SK-N-SH treated with all-trans-retinoic acid at 6 μM for 48 hours (cell line): ENCODE measurements at regions not wholly inside any gene's neighbourhood (a gene's known extent, or its start where the extent isn't known, plus 50 kb on each side); places are given as distances from the start of the nearest gene placed in this dataset.

Experiments used
- ATAC-seq: fragments of 200-7000 bp; cut with Tn5 transposase; 3 replicates; pipeline ENCODE4 v1.9.1; 2020; ENCODE audit warnings: mild to moderate bottlenecking, moderate library complexity
- ARNTL ChIP-seq: fragments of 450-650 bp; formaldehyde crosslinking; IDR thresholded peaks from 2 replicates; pipeline ENCODE4 v1.5.0; 2020; ENCODE audit warnings: low read depth, mild to moderate bottlenecking, moderate library complexity, borderline replicate concordance
- BACH2 ChIP-seq: fragments of 250-450 bp; sonication (Bioruptor Pico); IDR thresholded peaks from 2 replicates; pipeline ENCODE4 v1.9.0; 2021; ENCODE audit warnings: mild to moderate bottlenecking, borderline replicate concordance
- CSDC2 ChIP-seq: fragments of 250-450 bp; sonication (Bioruptor Pico); IDR thresholded peaks from 2 replicates; pipeline ENCODE4 v1.5.0; 2020; ENCODE audit warnings: mild to moderate bottlenecking, moderate library complexity
- ESRRG ChIP-seq: fragments of 250-450 bp; sonication (Bioruptor Pico); IDR thresholded peaks from 2 replicates; pipeline ENCODE4 v1.6.1; 2021; ENCODE audit warnings: mild to moderate bottlenecking
- GLIS3 ChIP-seq: fragments of 250-450 bp; sonication (Bioruptor Pico); IDR thresholded peaks from 2 replicates; pipeline ENCODE4 v1.5.0; 2020; ENCODE audit warnings: mild to moderate bottlenecking, moderate library complexity
- OSR1 ChIP-seq: fragments of 250-450 bp; sonication (Bioruptor Pico); IDR thresholded peaks from 2 replicates; pipeline ENCODE4 v1.8.0; 2022; ENCODE audit warnings: moderate library complexity, mild to moderate bottlenecking, inconsistent platforms
- PPARA ChIP-seq: fragments of 250-450 bp; sonication (Bioruptor Pico); IDR thresholded peaks from 2 replicates; pipeline ENCODE4 v1.5.0; 2020; ENCODE audit warnings: mild to moderate bottlenecking, borderline replicate concordance
- RARB ChIP-seq: fragments of 250-450 bp; sonication (Bioruptor Pico); IDR thresholded peaks from 2 replicates; pipeline ENCODE4 v1.8.0; 2021; ENCODE audit warnings: mild to moderate bottlenecking, moderate library complexity
- SNAI2 ChIP-seq: fragments of 250-450 bp; sonication (Bioruptor Pico); IDR thresholded peaks from 2 replicates; pipeline ENCODE4 v1.5.0; 2020; ENCODE audit warnings: mild to moderate bottlenecking, moderate library complexity
- ZC3H10 ChIP-seq: fragments of 250-450 bp; sonication (Bioruptor Pico); IDR thresholded peaks from 2 replicates; pipeline ENCODE4 v1.5.1; 2021; ENCODE audit warnings: mild to moderate bottlenecking, moderate library complexity
- ZFP3 ChIP-seq: fragments of 250-450 bp; sonication (Bioruptor Pico); IDR thresholded peaks from 2 replicates; pipeline ENCODE4 v1.5.0; 2020; ENCODE audit warnings: mild to moderate bottlenecking, moderate library complexity
- ZFP30 ChIP-seq: fragments of 450-650 bp; formaldehyde crosslinking; IDR thresholded peaks from 2 replicates; pipeline ENCODE4 v1.5.0; 2022; ENCODE audit warnings: mild to moderate bottlenecking, moderate library complexity
- ZNF565 ChIP-seq: fragments of 450-650 bp; formaldehyde crosslinking; conservative IDR thresholded peaks from 2 replicates; pipeline ENCODE4 v1.5.0; 2020; ENCODE audit warnings: low read depth, mild to moderate bottlenecking, moderate library complexity
- ZNF70 ChIP-seq: fragments of 450-650 bp; formaldehyde crosslinking; IDR thresholded peaks from 2 replicates; pipeline ENCODE4 v1.5.0; 2020; ENCODE audit warnings: mild to moderate bottlenecking, moderate library complexity
- ZNF8 ChIP-seq: fragments of 450-650 bp; formaldehyde crosslinking; IDR thresholded peaks from 2 replicates; pipeline ENCODE4 v1.5.0; 2020; ENCODE audit warnings: mild to moderate bottlenecking, moderate library complexity
- TF ChIP-seq, protein P1 (sequence below): fragments of 250-450 bp; sonication (Bioruptor Pico); IDR thresholded peaks from 2 replicates; pipeline ENCODE4 v1.5.0; 2020; ENCODE audit warnings: mild to moderate bottlenecking, moderate library complexity
- TF ChIP-seq, protein P2 (sequence below): fragments of 250-450 bp; sonication (Bioruptor Pico); IDR thresholded peaks from 2 replicates; pipeline ENCODE4 v1.5.1; 2021; ENCODE audit warnings: mild to moderate bottlenecking, moderate library complexity
- TF ChIP-seq, protein P3 (sequence below): fragments of 250-450 bp; sonication (Bioruptor Pico); IDR thresholded peaks from 2 replicates; pipeline ENCODE4 v1.8.0; 2020; ENCODE audit warnings: mild to moderate bottlenecking, moderate library complexity, borderline replicate concordance
- TF ChIP-seq, protein P4 (sequence below): fragments of 250-450 bp; sonication (Bioruptor Pico); IDR thresholded peaks from 2 replicates; pipeline ENCODE4 v1.5.1; 2020; ENCODE audit warnings: low read depth, mild to moderate bottlenecking, moderate library complexity
- TF ChIP-seq, protein P5 (sequence below): fragments of 250-450 bp; sonication (Bioruptor Pico); IDR thresholded peaks from 2 replicates; pipeline ENCODE4 v1.8.0; 2021; ENCODE audit warnings: low read depth, mild to moderate bottlenecking, moderate library complexity, borderline replicate concordance

DNA sequence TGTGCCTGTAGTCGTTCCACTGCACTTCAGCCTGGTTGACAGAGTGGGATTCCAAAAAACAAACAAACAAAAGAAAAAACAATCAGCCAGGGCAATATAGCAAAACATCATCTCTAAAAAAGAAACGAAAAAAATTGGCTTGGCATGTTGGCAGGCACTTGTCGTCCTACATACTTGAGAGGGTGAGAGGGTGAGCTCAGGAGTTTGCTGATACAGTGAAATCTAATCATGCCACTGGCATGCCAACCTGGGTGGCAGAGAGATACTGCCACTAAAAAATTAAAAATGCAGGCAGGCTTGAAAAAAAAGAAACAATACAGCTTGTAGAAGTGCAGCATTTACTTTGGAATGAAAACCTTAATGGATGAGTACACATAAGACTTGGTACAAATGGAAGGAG is 282.9 kb upstream of the RGPD4 start (continued):
- TF ChIP-seq ESRRG (CRISPR knock-in tag) (no peak), RARB (CRISPR knock-in tag) (no peak), ZC3H10 (CRISPR knock-in tag) (no peak)
- TF ChIP-seq, protein P1, sequence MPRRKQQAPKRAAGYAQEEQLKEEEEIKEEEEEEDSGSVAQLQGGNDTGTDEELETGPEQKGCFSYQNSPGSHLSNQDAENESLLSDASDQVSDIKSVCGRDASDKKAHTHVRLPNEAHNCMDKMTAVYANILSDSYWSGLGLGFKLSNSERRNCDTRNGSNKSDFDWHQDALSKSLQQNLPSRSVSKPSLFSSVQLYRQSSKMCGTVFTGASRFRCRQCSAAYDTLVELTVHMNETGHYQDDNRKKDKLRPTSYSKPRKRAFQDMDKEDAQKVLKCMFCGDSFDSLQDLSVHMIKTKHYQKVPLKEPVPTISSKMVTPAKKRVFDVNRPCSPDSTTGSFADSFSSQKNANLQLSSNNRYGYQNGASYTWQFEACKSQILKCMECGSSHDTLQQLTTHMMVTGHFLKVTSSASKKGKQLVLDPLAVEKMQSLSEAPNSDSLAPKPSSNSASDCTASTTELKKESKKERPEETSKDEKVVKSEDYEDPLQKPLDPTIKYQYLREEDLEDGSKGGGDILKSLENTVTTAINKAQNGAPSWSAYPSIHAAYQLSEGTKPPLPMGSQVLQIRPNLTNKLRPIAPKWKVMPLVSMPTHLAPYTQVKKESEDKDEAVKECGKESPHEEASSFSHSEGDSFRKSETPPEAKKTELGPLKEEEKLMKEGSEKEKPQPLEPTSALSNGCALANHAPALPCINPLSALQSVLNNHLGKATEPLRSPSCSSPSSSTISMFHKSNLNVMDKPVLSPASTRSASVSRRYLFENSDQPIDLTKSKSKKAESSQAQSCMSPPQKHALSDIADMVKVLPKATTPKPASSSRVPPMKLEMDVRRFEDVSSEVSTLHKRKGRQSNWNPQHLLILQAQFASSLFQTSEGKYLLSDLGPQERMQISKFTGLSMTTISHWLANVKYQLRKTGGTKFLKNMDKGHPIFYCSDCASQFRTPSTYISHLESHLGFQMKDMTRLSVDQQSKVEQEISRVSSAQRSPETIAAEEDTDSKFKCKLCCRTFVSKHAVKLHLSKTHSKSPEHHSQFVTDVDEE, result no peak

DNA sequence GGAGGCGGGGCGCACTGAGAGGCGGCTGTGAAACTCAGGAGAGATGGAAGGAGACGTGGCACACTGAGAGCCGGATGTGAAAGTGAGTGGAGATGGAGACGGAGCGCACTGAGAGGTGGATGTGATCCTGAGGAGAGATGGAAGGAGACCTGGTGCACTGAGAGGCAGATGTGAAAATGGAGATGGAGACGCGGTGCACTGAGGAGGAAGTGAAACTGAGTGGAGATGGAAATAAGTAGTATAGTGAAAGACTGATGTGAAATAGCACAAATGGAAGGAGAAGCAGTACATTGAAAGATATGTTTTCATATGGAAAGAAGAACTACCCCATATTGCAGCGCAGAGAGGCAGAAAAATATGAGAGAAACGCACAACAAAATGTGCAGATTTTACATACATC is 281.6 kb upstream of the RGPD4 start:
- TF ChIP-seq ZFP30 (no peak), RARB (CRISPR knock-in tag) (no peak), ESRRG (CRISPR knock-in tag) (no peak), SNAI2 (CRISPR knock-in tag) (no peak)
- TF ChIP-seq, protein P2, sequence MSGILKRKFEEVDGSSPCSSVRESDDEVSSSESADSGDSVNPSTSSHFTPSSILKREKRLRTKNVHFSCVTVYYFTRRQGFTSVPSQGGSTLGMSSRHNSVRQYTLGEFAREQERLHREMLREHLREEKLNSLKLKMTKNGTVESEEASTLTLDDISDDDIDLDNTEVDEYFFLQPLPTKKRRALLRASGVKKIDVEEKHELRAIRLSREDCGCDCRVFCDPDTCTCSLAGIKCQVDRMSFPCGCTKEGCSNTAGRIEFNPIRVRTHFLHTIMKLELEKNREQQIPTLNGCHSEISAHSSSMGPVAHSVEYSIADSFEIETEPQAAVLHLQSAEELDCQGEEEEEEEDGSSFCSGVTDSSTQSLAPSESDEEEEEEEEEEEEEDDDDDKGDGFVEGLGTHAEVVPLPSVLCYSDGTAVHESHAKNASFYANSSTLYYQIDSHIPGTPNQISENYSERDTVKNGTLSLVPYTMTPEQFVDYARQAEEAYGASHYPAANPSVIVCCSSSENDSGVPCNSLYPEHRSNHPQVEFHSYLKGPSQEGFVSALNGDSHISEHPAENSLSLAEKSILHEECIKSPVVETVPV, result no peak

DNA sequence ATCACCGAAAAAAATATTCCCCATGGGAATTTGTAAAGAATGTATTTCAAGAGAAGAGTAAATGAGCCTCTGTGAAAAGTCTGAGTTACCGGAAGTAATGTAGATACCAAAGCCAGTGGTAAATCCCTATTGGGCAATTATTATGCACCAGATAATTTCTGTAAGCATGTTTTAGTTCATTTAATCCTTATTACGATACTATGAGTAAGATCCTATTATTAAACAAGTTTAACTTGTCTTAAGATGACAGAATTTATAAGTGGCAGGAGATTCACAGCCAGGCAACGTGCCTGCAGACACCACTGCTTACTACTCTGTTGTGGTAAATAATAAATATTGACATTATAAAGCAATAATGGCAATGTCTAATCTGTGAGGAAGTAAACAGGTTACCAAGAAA is 280.8 kb upstream of the RGPD4 start:
- no peak for ATAC-seq
- TF ChIP-seq, protein P2, result no peak
- no peak for TF ChIP-seq ZNF8
- TF ChIP-seq ZC3H10 (CRISPR knock-in tag), result no peak
- TF ChIP-seq OSR1 (CRISPR knock-in tag), result no peak
- TF ChIP-seq, protein P3, sequence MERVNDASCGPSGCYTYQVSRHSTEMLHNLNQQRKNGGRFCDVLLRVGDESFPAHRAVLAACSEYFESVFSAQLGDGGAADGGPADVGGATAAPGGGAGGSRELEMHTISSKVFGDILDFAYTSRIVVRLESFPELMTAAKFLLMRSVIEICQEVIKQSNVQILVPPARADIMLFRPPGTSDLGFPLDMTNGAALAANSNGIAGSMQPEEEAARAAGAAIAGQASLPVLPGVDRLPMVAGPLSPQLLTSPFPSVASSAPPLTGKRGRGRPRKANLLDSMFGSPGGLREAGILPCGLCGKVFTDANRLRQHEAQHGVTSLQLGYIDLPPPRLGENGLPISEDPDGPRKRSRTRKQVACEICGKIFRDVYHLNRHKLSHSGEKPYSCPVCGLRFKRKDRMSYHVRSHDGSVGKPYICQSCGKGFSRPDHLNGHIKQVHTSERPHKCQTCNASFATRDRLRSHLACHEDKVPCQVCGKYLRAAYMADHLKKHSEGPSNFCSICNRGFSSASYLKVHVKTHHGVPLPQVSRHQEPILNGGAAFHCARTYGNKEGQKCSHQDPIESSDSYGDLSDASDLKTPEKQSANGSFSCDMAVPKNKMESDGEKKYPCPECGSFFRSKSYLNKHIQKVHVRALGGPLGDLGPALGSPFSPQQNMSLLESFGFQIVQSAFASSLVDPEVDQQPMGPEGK (CRISPR knock-in tag), result no peak
- TF ChIP-seq RARB (CRISPR knock-in tag), result no peak
- TF ChIP-seq BACH2 (CRISPR knock-in tag), result no peak
- no peak for TF ChIP-seq ARNTL (CRISPR knock-in tag)
- TF ChIP-seq, protein P1, result no peak
- no peak for TF ChIP-seq ZNF70 (CRISPR knock-in tag)
- TF ChIP-seq, protein P4, sequence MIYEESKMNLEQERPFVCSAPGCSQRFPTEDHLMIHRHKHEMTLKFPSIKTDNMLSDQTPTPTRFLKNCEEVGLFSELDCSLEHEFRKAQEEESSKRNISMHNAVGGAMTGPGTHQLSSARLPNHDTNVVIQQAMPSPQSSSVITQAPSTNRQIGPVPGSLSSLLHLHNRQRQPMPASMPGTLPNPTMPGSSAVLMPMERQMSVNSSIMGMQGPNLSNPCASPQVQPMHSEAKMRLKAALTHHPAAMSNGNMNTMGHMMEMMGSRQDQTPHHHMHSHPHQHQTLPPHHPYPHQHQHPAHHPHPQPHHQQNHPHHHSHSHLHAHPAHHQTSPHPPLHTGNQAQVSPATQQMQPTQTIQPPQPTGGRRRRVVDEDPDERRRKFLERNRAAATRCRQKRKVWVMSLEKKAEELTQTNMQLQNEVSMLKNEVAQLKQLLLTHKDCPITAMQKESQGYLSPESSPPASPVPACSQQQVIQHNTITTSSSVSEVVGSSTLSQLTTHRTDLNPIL (CRISPR knock-in tag), result no peak
- TF ChIP-seq ZFP3 (CRISPR knock-in tag), result no peak
- no peak for TF ChIP-seq ZFP30
- TF ChIP-seq PPARA (CRISPR knock-in tag), result no peak
- no peak for TF ChIP-seq GLIS3
- no peak for TF ChIP-seq CSDC2
- TF ChIP-seq, protein P5, sequence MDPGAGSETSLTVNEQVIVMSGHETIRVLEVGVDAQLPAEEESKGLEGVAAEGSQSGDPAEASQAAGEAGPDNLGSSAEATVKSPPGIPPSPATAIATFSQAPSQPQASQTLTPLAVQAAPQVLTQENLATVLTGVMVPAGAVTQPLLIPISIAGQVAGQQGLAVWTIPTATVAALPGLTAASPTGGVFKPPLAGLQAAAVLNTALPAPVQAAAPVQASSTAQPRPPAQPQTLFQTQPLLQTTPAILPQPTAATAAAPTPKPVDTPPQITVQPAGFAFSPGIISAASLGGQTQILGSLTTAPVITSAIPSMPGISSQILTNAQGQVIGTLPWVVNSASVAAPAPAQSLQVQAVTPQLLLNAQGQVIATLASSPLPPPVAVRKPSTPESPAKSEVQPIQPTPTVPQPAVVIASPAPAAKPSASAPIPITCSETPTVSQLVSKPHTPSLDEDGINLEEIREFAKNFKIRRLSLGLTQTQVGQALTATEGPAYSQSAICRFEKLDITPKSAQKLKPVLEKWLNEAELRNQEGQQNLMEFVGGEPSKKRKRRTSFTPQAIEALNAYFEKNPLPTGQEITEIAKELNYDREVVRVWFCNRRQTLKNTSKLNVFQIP (CRISPR knock-in tag), result no peak
- no peak for TF ChIP-seq ESRRG (CRISPR knock-in tag)
- TF ChIP-seq ZNF565 (CRISPR knock-in tag), result no peak
- TF ChIP-seq, all 23 proteins: peak for 0

More for the DNA sequence above, 281.6 kb upstream of the RGPD4 start:
- no peak for ATAC-seq
